22Rv1 (cell line): ENCODE measurements at regions not wholly inside any gene's neighbourhood (a gene's known extent, or its start where the extent isn't known, plus 50 kb on each side); places are given as distances from the start of the nearest gene placed in this dataset.

Experiments
- ZFX ChIP-seq: fragments of 450-650 bp; IDR thresholded peaks from 2 replicates; pipeline ENCODE4 v1.6.1; 2017; ENCODE audit warnings: antibody characterized with exemption, borderline replicate concordance
- TF ChIP-seq, protein P1 (sequence below): fragments of 450-650 bp; IDR thresholded peaks from 2 replicates; pipeline ENCODE4 v1.5.1; 2017; ENCODE audit warnings: mild to moderate bottlenecking

DNA sequence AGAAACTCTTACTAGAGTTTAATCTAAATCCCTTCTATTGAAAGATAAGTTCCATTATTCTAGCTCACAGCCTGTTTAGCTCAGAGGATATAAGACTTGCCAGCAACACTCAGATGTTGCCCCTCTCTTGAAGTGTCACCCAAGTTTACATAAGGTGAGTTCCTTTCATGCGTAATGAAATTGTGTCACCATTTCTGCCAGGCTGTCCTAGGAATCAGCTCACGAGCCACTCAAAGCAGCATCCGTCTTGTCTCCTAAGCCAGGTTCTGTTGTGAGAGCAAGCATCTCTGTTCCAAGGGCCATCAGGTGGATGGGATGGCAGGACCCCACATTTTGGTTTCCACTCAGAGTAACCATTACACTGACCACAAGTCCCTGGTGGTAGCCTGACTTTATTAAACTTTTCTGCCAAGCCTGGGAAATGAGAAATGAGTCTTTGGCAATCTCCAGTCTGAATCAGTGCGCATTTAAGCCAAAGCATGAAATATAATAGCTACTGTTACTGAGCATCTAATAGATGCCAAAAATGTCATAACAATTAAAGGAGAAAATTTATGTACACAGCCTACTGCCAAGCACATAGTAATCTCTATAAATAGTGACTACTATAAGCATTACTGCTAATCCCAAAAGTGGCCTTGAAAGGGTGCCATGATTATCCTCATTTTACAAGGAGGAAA lies 179.6 kb upstream of the MIR17HG start:
- TF ChIP-seq, protein P1, sequence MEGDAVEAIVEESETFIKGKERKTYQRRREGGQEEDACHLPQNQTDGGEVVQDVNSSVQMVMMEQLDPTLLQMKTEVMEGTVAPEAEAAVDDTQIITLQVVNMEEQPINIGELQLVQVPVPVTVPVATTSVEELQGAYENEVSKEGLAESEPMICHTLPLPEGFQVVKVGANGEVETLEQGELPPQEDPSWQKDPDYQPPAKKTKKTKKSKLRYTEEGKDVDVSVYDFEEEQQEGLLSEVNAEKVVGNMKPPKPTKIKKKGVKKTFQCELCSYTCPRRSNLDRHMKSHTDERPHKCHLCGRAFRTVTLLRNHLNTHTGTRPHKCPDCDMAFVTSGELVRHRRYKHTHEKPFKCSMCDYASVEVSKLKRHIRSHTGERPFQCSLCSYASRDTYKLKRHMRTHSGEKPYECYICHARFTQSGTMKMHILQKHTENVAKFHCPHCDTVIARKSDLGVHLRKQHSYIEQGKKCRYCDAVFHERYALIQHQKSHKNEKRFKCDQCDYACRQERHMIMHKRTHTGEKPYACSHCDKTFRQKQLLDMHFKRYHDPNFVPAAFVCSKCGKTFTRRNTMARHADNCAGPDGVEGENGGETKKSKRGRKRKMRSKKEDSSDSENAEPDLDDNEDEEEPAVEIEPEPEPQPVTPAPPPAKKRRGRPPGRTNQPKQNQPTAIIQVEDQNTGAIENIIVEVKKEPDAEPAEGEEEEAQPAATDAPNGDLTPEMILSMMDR: no peak
- no peak for TF ChIP-seq ZFX
